ENCODE measurements at regions not wholly inside any gene's neighbourhood (a gene's known extent, or its start where the extent isn't known, plus 50 kb on each side); places are given as distances from the start of the nearest gene placed in this dataset.

DNA sequence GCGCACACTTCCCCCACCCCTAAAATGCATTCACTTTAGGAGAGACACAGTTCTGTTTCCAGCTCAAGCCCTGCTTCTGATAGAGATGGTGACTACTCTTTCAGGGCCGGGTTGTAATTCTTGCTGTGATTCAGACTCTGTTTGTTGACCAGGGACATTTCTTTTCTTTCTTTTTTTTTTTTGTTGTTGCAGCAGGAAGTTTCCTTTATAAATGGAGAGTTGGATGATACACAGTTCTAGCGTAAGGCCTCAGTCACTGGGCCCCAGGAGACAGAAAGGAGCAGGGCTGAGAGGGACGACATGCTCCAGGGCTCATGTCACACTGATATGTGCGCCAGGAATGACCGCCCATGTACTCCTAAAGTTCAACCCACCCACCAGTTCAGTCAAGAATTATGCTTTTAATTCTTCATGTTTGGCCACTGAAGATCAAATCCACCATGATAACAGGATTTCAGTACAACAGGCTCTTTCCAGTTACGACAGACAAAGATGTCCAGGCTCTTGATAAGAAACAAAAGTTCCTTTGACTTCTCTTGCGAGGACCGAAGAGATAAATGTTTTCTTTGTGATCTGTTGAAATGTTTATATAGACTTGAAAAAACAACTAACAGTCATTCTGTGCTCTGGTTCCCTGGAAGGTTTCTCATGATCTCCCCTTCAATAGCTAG, 142.5 kb downstream of the CD164 start:
- TF ChIP-seq, protein P1, sequence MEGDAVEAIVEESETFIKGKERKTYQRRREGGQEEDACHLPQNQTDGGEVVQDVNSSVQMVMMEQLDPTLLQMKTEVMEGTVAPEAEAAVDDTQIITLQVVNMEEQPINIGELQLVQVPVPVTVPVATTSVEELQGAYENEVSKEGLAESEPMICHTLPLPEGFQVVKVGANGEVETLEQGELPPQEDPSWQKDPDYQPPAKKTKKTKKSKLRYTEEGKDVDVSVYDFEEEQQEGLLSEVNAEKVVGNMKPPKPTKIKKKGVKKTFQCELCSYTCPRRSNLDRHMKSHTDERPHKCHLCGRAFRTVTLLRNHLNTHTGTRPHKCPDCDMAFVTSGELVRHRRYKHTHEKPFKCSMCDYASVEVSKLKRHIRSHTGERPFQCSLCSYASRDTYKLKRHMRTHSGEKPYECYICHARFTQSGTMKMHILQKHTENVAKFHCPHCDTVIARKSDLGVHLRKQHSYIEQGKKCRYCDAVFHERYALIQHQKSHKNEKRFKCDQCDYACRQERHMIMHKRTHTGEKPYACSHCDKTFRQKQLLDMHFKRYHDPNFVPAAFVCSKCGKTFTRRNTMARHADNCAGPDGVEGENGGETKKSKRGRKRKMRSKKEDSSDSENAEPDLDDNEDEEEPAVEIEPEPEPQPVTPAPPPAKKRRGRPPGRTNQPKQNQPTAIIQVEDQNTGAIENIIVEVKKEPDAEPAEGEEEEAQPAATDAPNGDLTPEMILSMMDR (IDR thresholded peaks at IDR 0.05; ENCODE audit: low read depth, low read length), result no peak
- no peak for DNase-seq
- no peaks in the 10 kb centered on the region for H3K27me3 ChIP-seq
- no peaks in the 10 kb centered on the region for H3K36me3 ChIP-seq
- H3K4me1 ChIP-seq, result peaks cover 18% of the 10 kb centered on the region; the same call in 1 of the 2 replicates
- H3K4me3 ChIP-seq (ENCODE audit: low read depth, low read length), result no peak overlapping the region
- no peaks in the 10 kb centered on the region for H3K9me3 ChIP-seq

DNA sequence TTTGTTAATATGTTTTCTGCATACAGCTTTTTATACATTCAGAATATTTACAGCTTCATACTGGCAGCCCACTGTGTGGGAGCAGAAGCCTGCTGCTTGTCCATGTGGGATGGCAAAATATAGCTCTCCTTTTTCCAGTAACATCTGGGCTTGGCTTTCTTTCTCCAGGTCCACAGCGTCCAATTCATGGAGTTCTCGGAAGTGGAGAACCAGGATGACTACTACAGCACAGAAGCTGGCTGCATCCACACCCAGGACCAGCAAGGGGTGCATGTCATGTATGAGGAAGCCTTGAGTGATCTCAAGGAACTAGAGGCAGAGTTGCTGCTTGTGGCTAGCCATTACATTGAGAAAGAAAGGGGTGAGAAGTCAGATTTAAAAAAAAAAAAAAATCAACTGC, 143.1 kb downstream of the CD164 start:
- TF ChIP-seq, protein P1 (IDR thresholded peaks at IDR 0.05; ENCODE audit: low read depth, low read length), result no peak
- no peak for DNase-seq
- Histone ChIP-seq H3K9me3 (no peaks in the 10 kb centered on the region), H3K4me3 (ENCODE audit: low read depth, low read length) (no peak overlapping the region), H3K36me3 (no peaks in the 10 kb centered on the region), H3K4me1 (peaks cover 18% of the 10 kb centered on the region; the same call in 1 of the 2 replicates), H3K27me3 (no peaks in the 10 kb centered on the region)

DNA sequence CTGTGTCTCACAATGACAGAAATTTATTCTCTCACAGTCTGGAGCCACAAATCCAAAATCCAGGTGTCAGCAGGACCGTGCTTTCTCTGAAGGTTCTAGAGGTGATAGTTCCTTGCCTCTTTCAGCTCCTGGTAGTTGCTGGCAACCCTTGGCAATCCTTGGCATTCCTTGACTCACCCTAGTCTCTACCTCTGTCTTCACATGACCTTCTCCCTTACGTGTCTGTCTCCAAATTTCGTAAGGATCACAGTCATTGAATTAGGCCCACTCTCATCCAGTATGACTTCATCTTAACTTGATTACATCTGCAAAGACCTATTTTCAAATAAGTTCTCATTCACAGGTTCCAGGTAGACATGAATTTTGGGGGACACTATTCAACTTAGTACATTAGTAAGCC, 143.1 kb downstream of the CEP57L1 start:
- Histone ChIP-seq H3K4me3 (ENCODE audit: low read depth, low read length) (no peak overlapping the region), H3K27me3 (no peaks in the 10 kb centered on the region), H3K9me3 (no peaks in the 10 kb centered on the region), H3K4me1 (peaks cover 18% of the 10 kb centered on the region; the same call in 1 of the 2 replicates), H3K36me3 (no peaks in the 10 kb centered on the region)
- DNase-seq, result no peak
- TF ChIP-seq, protein P1 (IDR thresholded peaks at IDR 0.05; ENCODE audit: low read depth, low read length), result no peak

DNA sequence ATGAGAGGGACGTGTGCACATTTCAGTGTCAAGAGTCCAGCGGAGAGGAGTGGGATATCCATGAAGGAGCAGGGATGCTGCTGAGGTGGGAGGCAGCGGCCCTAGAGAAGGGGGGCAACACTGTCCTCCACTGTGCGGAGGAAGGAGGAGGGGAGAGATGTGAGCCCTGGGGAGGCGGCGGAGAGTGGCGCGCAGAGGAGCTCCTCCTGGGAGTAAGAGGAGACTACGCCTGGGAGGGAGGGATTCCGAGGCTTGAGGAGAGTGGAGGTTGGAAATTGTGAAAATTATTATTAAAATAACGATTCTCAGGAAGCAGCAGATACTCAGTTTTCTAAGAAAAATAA, 142.7 kb downstream of the CEP57L1 start:
- H3K27me3 ChIP-seq, result no peaks in the 10 kb centered on the region
- no peak overlapping the region for H3K4me3 ChIP-seq (ENCODE audit: low read depth, low read length)
- TF ChIP-seq, protein P1 (IDR thresholded peaks at IDR 0.05; ENCODE audit: low read depth, low read length), result no peak
- no peaks in the 10 kb centered on the region for H3K36me3 ChIP-seq
- no peaks in the 10 kb centered on the region for H3K9me3 ChIP-seq
- peaks cover 14% of the 10 kb centered on the region; the same call in 1 of the 2 replicates for H3K4me1 ChIP-seq
- DNase-seq, result no peak

DNA sequence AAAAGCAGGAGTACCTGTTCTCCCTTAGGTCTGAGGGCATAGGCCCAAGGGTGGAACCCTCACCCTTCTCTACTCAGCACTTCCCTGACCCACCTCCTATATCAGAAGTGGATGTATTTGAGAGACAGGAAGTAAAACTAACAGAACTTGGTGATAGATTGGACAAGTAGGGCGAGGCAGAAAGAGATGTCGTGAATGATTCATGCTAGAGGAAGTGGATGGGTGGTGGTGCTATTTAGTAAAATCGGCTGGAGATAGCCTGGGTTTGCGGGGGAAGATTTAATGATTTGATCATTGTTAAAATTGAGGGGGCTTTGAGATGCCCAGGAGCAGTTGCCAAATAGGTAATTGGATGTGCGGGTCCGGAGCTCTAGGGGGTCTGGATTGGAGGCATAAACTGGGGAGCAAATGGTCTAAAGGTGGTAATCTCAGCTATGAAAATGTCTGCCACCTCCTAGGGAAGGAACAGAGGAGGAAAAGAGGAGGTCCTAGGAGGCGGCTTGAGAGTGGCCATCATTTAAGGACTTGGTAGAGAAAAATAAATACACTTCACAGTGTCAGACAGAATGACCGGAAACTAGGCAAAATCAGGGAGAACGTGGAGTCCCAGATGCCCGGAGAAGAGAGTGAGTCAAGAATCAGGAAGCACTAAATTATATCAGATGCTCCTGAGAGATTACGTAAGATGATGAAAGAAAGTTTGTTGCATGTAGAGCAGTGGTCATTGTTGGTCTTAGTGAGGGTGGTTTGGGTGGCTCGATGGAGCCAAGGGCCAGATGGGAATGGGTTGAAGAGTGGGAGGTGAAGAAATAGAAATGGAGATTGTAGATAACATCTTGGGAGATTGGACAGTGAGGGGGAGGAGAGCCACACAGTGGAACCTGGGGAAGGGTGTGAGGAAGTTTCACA, 142.0 kb downstream of the CEP57L1 start:
- no peaks in the 10 kb centered on the region for H3K36me3 ChIP-seq
- TF ChIP-seq, protein P1 (IDR thresholded peaks at IDR 0.05; ENCODE audit: low read depth, low read length), result no peak
- H3K4me1 ChIP-seq, result peaks cover 8% of the 10 kb centered on the region; the same call in 1 of the 2 replicates
- no peak for DNase-seq
- H3K27me3 ChIP-seq, result no peaks in the 10 kb centered on the region
- H3K4me3 ChIP-seq (ENCODE audit: low read depth, low read length), result no peak overlapping the region
- H3K9me3 ChIP-seq, result no peaks in the 10 kb centered on the region

Measured in BE2C (cell line).